Neuronal stem cell (in vitro differentiated cells): ENCODE measurements at regions not wholly inside any gene's neighbourhood (a gene's known extent, or its start where the extent isn't known, plus 50 kb on each side); places are given as distances from the start of the nearest gene placed in this dataset.
A peak's percentile ranks its signal among the peaks of the same experiment; 100 is the strongest.

ENCODE experiments used
- DNase-seq: peaks from one replicate; pipeline ENCODE4 v3.0.0-alpha.2; 2013; ENCODE audit warnings: low spot score
- H2AFZ ChIP-seq: one replicate; pipeline ENCODE4 v1.6.1; 2013; ENCODE audit warnings: mild to moderate bottlenecking, low read length, inconsistent platforms
- H2AK5ac ChIP-seq: 2 replicates; pipeline ENCODE4 v1.6.1; 2013; ENCODE audit warnings: low read depth, mild to moderate bottlenecking, inconsistent platforms, low read length, moderate library complexity, mixed read lengths
- H2BK120ac ChIP-seq: 2 replicates; pipeline ENCODE4 v1.6.1; 2013; ENCODE audit warnings: low read depth, mild to moderate bottlenecking, inconsistent platforms, low read length, moderate library complexity, mixed read lengths
- H2BK12ac ChIP-seq: one replicate; pipeline ENCODE4 v1.6.1; 2013; ENCODE audit warnings: low read length, inconsistent platforms
- H2BK15ac ChIP-seq: 2 replicates; pipeline ENCODE4 v1.6.1; 2013; ENCODE audit warnings: mild to moderate bottlenecking, low read length, inconsistent platforms, mixed read lengths
- H2BK5ac ChIP-seq: one replicate; pipeline ENCODE4 v1.6.1; 2013; ENCODE audit warnings: inconsistent platforms, mild to moderate bottlenecking, low read length, moderate library complexity
- H3K14ac ChIP-seq: one replicate; pipeline ENCODE4 v1.6.1; 2013; ENCODE audit warnings: low read length, inconsistent platforms
- H3K18ac ChIP-seq: 2 replicates; pipeline ENCODE4 v1.6.1; 2013; ENCODE audit warnings: low read length, inconsistent platforms
- H3K23ac ChIP-seq: 2 replicates; pipeline ENCODE4 v1.6.1; 2013; ENCODE audit warnings: low read depth, mild to moderate bottlenecking, mixed read lengths, low read length, inconsistent platforms; ENCODE audit not compliant: poor library complexity
- H3K27ac ChIP-seq: replicated peaks from 3 replicates; pipeline ENCODE4 v1.5.1; 2013; ENCODE audit warnings: low read length, inconsistent platforms
- H3K27me3 ChIP-seq, 3 experiments: 2 replicates each; pipeline ENCODE4 v1.6.1; 2013; ENCODE audit warnings: low read length in 3 of 3, mild to moderate bottlenecking in 2 of 3, inconsistent platforms in 1 of 3, low read depth in 1 of 3, mixed read lengths in 1 of 3, moderate library complexity in 1 of 3; ENCODE audit not compliant: control insufficient read depth in 3 of 3, insufficient read depth in 3 of 3
- H3K36me3 ChIP-seq, 2 donors: replicated peaks in 1 of 2; 2 replicates each; pipeline ENCODE4 v1.6.1; 2013; ENCODE audit warnings: low read length in 2 of 2; ENCODE audit not compliant: control insufficient read depth in 2 of 2, insufficient read depth in 2 of 2
- H3K4ac ChIP-seq: 2 replicates; pipeline ENCODE4 v1.6.1; 2013; ENCODE audit warnings: inconsistent platforms, mild to moderate bottlenecking, low read length, moderate library complexity
- H3K4me1 ChIP-seq, 2 donors: 1 replicate in 1 of 2; 2 replicates in 1 of 2; pipeline ENCODE4 v1.6.1; 2013; ENCODE audit warnings: low read length in 2 of 2, low read depth in 1 of 2; ENCODE audit not compliant: control insufficient read depth in 2 of 2, insufficient read depth in 1 of 2
- H3K4me2 ChIP-seq: one replicate; pipeline ENCODE4 v1.6.1; 2013; ENCODE audit warnings: mild to moderate bottlenecking, low read length, inconsistent platforms; ENCODE audit not compliant: insufficient read depth, poor library complexity, severe bottlenecking
- H3K4me3 ChIP-seq, 2 donors: 2 replicates each; pipeline ENCODE4 v1.5.1; 2013; ENCODE audit warnings: low read length in 2 of 2, mild to moderate bottlenecking in 2 of 2, inconsistent platforms in 1 of 2, moderate library complexity in 1 of 2
- H3K79me1 ChIP-seq: one replicate; pipeline ENCODE4 v1.6.1; 2013; ENCODE audit warnings: low read depth, mild to moderate bottlenecking, inconsistent platforms, low read length, moderate library complexity
- H3K9ac ChIP-seq: one replicate; pipeline ENCODE4 v1.6.1; 2013; ENCODE audit warnings: mild to moderate bottlenecking, low read depth, low read length, inconsistent platforms; ENCODE audit not compliant: poor library complexity
- H3K9me3 ChIP-seq, 2 donors: replicated peaks in 1 of 2; 2 replicates each; pipeline versions ENCODE3 to v1.6.1; 2013; ENCODE audit warnings: low read length in 2 of 2, mild to moderate bottlenecking in 2 of 2, inconsistent platforms in 1 of 2, low read depth in 1 of 2, mixed read lengths in 1 of 2, moderate library complexity in 1 of 2; ENCODE audit not compliant: control insufficient read depth in 2 of 2, insufficient read depth in 1 of 2
- H4K8ac ChIP-seq: one replicate; pipeline ENCODE4 v1.6.1; 2013; ENCODE audit warnings: low read depth, mild to moderate bottlenecking, inconsistent platforms, low read length, moderate library complexity
- H4K91ac ChIP-seq: one replicate; pipeline ENCODE4 v1.6.1; 2013; ENCODE audit warnings: low read length, low read depth, mild to moderate bottlenecking, inconsistent platforms; ENCODE audit not compliant: poor library complexity
- WGBS, 2 donors: extraction: QIAGEN DNeasy Blood & Tissue Kit; methylation state at CpG; one replicate each; pipeline ENCODE4 v1.1.7; 2013; ENCODE audit warnings: missing lambda C conversion rate in 2 of 2, mixed read lengths in 1 of 2; ENCODE audit not compliant: insufficient read length in 2 of 2, insufficient replicate concordance in 1 of 2; ENCODE audit errors: extremely low coverage in 2 of 2; 5-methylcytosine and 5-hydroxymethylcytosine counted together

- Histone ChIP-seq H3K4me2 (no peak overlapping the region), H4K8ac (no peak overlapping the region), H3K4me1 (no peaks in the 10 kb centered on the region), H2BK15ac (no peak overlapping the region), H3K36me3 (no peaks in the 10 kb centered on the region), H4K91ac (no peak overlapping the region), H2AFZ (no peak overlapping the region), H3K18ac (no peak overlapping the region), H3K9ac (no peak overlapping the region), H2AK5ac (no peak overlapping the region), H3K4me3 (no peak overlapping the region), H2BK12ac (no peak overlapping the region), H3K14ac (no peak overlapping the region), H3K23ac (no peak overlapping the region), H3K79me1 (no peaks in the 10 kb centered on the region), H3K27ac (no peak overlapping the region), H3K9me3 (no peaks in the 10 kb centered on the region), H3K4ac (no peak overlapping the region), H2BK120ac (no peak overlapping the region), H3K27me3 (no peaks in the 10 kb centered on the region), H2BK5ac (no peak overlapping the region)
- peak; percentile 9 for DNase-seq
- no CpG with 5 or more reads among the region's 2 CpGs for WGBS, 2 donors
These were observed 401.9 kb upstream of the PDE4D start for GRCh38 chr5:60295423-60295822.

- no peak overlapping the region for H3K18ac ChIP-seq
- no peak overlapping the region for H3K4ac ChIP-seq
- H3K14ac ChIP-seq, result no peak overlapping the region
- H4K8ac ChIP-seq, result no peak overlapping the region
- H3K9me3 ChIP-seq, result no peaks in the 10 kb centered on the region
- no peak overlapping the region for H2BK12ac ChIP-seq
- no peak overlapping the region for H3K4me2 ChIP-seq
- WGBS, 2 donors, result no CpG with 5 or more reads among the region's 2 CpGs
- H3K4me1 ChIP-seq, result no peaks in the 10 kb centered on the region
- H2BK15ac ChIP-seq, result no peak overlapping the region
- no peak overlapping the region for H3K4me3 ChIP-seq
- no peaks in the 10 kb centered on the region for H3K79me1 ChIP-seq
- DNase-seq, result no peak
- H2AK5ac ChIP-seq, result no peak overlapping the region
- H4K91ac ChIP-seq, result no peak overlapping the region
- H2AFZ ChIP-seq, result no peak overlapping the region
- no peak overlapping the region for H3K9ac ChIP-seq
- no peak overlapping the region for H2BK120ac ChIP-seq
- no peak overlapping the region for H3K23ac ChIP-seq
- H2BK5ac ChIP-seq, result no peak overlapping the region
- no peak overlapping the region for H3K27ac ChIP-seq
- H3K36me3 ChIP-seq, result no peaks in the 10 kb centered on the region
- H3K27me3 ChIP-seq, result no peaks in the 10 kb centered on the region
These were observed 400.0 kb upstream of the PDE4D start for GRCh38 chr5:60293518-60293917.

DNA sequence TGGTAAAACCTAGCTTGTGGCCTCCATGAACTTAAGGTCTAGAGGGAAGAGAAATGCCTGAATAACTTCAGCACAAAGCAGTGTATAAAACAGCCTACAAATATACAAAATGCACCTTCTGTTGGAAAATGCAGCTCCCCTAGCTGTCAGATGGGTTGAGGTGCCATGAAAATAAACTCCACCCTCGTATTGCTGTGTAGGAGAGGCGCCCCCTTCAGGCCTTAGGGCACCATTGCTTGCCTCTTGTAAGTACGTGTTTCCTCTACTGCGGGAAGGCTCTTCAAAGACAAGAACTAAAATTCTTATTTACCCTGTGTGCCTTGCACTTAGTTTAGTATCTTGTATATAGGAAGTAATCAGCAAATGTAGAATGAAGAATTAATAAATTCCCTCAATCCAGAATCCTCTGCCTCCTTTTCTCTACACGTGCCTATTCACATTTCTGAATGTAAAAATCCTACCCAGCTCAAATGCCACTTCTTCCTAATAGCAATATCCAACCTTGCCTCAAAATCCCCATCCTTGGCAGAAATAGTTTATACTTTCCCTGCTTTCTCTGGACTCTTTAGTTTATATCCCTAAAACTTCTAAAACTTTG lies 393.7 kb upstream of the PDE4D start:
- H3K27ac ChIP-seq, result no peak overlapping the region
- H2AK5ac ChIP-seq, result no peak overlapping the region
- no peak overlapping the region for H2BK15ac ChIP-seq

GRCh38 chr5:60285910-60286309 lies 392.4 kb upstream of the PDE4D start:
- Histone ChIP-seq H2BK5ac (no peak overlapping the region), H3K18ac (no peak overlapping the region), H2AFZ (no peak overlapping the region), H3K14ac (no peak overlapping the region), H3K79me1 (no peaks in the 10 kb centered on the region), H3K27ac (no peak overlapping the region), H4K91ac (no peak overlapping the region), H4K8ac (no peak overlapping the region), H2BK12ac (no peak overlapping the region), H3K9ac (no peak overlapping the region), H3K23ac (no peak overlapping the region), H3K9me3 (no peaks in the 10 kb centered on the region), H2BK15ac (no peak overlapping the region), H2BK120ac (no peak overlapping the region), H3K4me3 (no peak overlapping the region), H3K4ac (no peak overlapping the region), H3K4me2 (no peak overlapping the region), H3K27me3 (no peaks in the 10 kb centered on the region), H3K36me3 (no peaks in the 10 kb centered on the region), H3K4me1 (no peaks in the 10 kb centered on the region), H2AK5ac (no peak overlapping the region)
- no CpG with 5 or more reads among the region's 5 CpGs for WGBS, 2 donors
- DNase-seq, result no peak

More for the DNA sequence above, 393.7 kb upstream of the PDE4D start:
- no peak overlapping the region for H3K4me2 ChIP-seq
- H3K36me3 ChIP-seq, result no peaks in the 10 kb centered on the region
- H3K9me3 ChIP-seq, result no peaks in the 10 kb centered on the region
- no peak overlapping the region for H3K23ac ChIP-seq
- no peak overlapping the region for H4K8ac ChIP-seq
- no peaks in the 10 kb centered on the region for H3K4me1 ChIP-seq
- H3K18ac ChIP-seq, result no peak overlapping the region
- H4K91ac ChIP-seq, result no peak overlapping the region
- H3K27me3 ChIP-seq, result no peaks in the 10 kb centered on the region
- no peak overlapping the region for H2BK12ac ChIP-seq
- no peak overlapping the region for H3K4ac ChIP-seq
- H3K9ac ChIP-seq, result no peak overlapping the region
- H2AFZ ChIP-seq, result no peak overlapping the region
- no CpG with 5 or more reads among the region's 5 CpGs for WGBS, 2 donors
- H3K14ac ChIP-seq, result no peak overlapping the region
- peak; percentile 69 for DNase-seq
- H3K4me3 ChIP-seq, result no peak overlapping the region
- H2BK5ac ChIP-seq, result no peak overlapping the region
- no peak overlapping the region for H2BK120ac ChIP-seq
- H3K79me1 ChIP-seq, result no peaks in the 10 kb centered on the region
